A549 (cell line): ENCODE measurements at regions not wholly inside any gene's neighbourhood (a gene's known extent, or its start where the extent isn't known, plus 50 kb on each side); places are given as distances from the start of the nearest gene placed in this dataset.
"Not testable (repeated sequence)": the region's sequence is repeated elsewhere in the genome, so short reads cannot be mapped to it uniquely, and the experiment has no call there.

Source experiments
- ATAC-seq, 2 experiments: fragments of 200-7000 bp in 1 of 2; fragments of >200 bp in 1 of 2; cut with Nextera tagmentation in 1 of 2; cut with Tn5 transposase in 1 of 2; 3 replicates each; pipeline versions ENCODE4 v1.8.0 to v1.9.1; 2018 to 2020; ENCODE audit warnings: mild to moderate bottlenecking in 1 of 2, moderate library complexity in 1 of 2
- CTCF ChIA-PET: fragments of 300-600 bp; sonication (Branson Sonifier 250); formaldehyde crosslinking; extraction: SDS; loops from one replicate; lab custom pipeline; 2021; ENCODE audit warnings: antibody characterized with exemption, inconsistent platforms; lab: Yijun Ruan, JAX
- POLR2A ChIA-PET: fragments of 350-600 bp; formaldehyde crosslinking; extraction: SDS; loops from one replicate; lab custom pipeline; 2021; ENCODE audit warnings: antibody characterized with exemption, inconsistent platforms; lab: Yijun Ruan, JAX
- DNase-seq, 2 experiments: peaks; one replicate each; pipeline versions ENCODE4 v3.0.0 to v3.0.0-alpha.2; 2011 to 2016; ENCODE audit warnings: low read depth in 1 of 2, low spot score in 1 of 2
- FAIRE-seq: peaks from 2 replicates; lab custom pipeline; 2011; peaks lifted over from hg19 to GRCh38; lab: Jason Lieb, UNC
- H3K27ac ChIP-seq, 2 experiments: fragments of >200 bp; sonication (Bioruptor Twin); formaldehyde crosslinking; 3 replicates each; pipeline ENCODE4 v1.5.1; 2016 to 2017
- H3K4me1 ChIP-seq: fragments of >200 bp; sonication (Bioruptor Twin); formaldehyde crosslinking; 3 replicates; pipeline ENCODE4 v1.6.1; 2016
- H3K4me2 ChIP-seq: fragments of >200 bp; sonication (Bioruptor Twin); formaldehyde crosslinking; 3 replicates; pipeline ENCODE4 v1.6.1; 2016
- H3K4me3 ChIP-seq: fragments of >200 bp; sonication (Bioruptor Twin); formaldehyde crosslinking; 3 replicates; pipeline ENCODE4 v1.5.1; 2016
- H3K9me3 ChIP-seq: fragments of >200 bp; sonication (Bioruptor Twin); formaldehyde crosslinking; 3 replicates; pipeline ENCODE4 v1.6.1; 2016
- CBX8 ChIP-seq: fragments of 200-600 bp; sonication (generic); IDR thresholded peaks from 2 replicates; pipeline ENCODE4 v1.6.1; 2016
- CEBPB ChIP-seq, 2 experiments: fragments of >200 bp in 1 of 2; sonication (Bioruptor Twin) in 1 of 2; formaldehyde crosslinking in 1 of 2; IDR thresholded peaks; 2 replicates each; pipeline ENCODE4 v1.6.1; 2012 to 2016
- HOXA7 ChIP-seq: fragments of 250-450 bp; sonication (Bioruptor Pico); IDR thresholded peaks from 2 replicates; pipeline ENCODE4 v1.5.0; 2020; ENCODE audit warnings: mild to moderate bottlenecking, moderate library complexity
- JUNB ChIP-seq: fragments of >200 bp; sonication (Bioruptor Twin); formaldehyde crosslinking; IDR thresholded peaks from 2 replicates; pipeline ENCODE4 v1.6.1; 2016
- MAZ ChIP-seq: fragments of 150-350 bp; IDR thresholded peaks from 2 replicates; pipeline ENCODE4 v1.6.1; 2014; ENCODE audit warnings: antibody characterized with exemption, low read depth, low read length, borderline replicate concordance
- NPAS2 ChIP-seq: fragments of 250-450 bp; sonication (Bioruptor Pico); IDR thresholded peaks from 2 replicates; pipeline ENCODE4 v1.8.0; 2022; ENCODE audit warnings: mild to moderate bottlenecking, moderate library complexity, borderline replicate concordance
- POLR2A ChIP-seq: IDR thresholded peaks from 2 replicates; pipeline ENCODE4 v1.6.1; 2012; ENCODE audit warnings: mild to moderate bottlenecking, low read length
- SMC3 ChIP-seq: fragments of >200 bp; sonication (Bioruptor Twin); formaldehyde crosslinking; IDR thresholded peaks from 3 replicates; pipeline ENCODE4 v1.6.1; 2018; ENCODE audit warnings: inconsistent platforms
- SREBF2 ChIP-seq: fragments of 450-650 bp; IDR thresholded peaks from 2 replicates; pipeline ENCODE4 v1.6.1; 2014; ENCODE audit warnings: mild to moderate bottlenecking, moderate library complexity
- TFCP2L1 ChIP-seq: fragments of 250-450 bp; sonication (Bioruptor Pico); IDR thresholded peaks from 2 replicates; pipeline ENCODE4 v1.5.0; 2021; ENCODE audit warnings: mild to moderate bottlenecking
- ZC3H11A ChIP-seq: fragments of 450-650 bp; IDR thresholded peaks from 2 replicates; pipeline ENCODE4 v1.6.1; 2014; ENCODE audit warnings: antibody characterized with exemption, mild to moderate bottlenecking
- ZFP36 ChIP-seq: fragments of 450-650 bp; IDR thresholded peaks from 2 replicates; pipeline ENCODE4 v1.6.1; 2014; ENCODE audit warnings: borderline replicate concordance; ENCODE audit not compliant: partially characterized antibody
- WGBS: methylation state at CpG from one replicate; pipeline ENCODE4 v1.1.6; 2017; ENCODE audit errors: missing lambda C conversion rate; 5-methylcytosine and 5-hydroxymethylcytosine counted together
- TF ChIP-seq, protein P1 (sequence below): fragments of >200 bp; sonication (Bioruptor Twin); formaldehyde crosslinking; IDR thresholded peaks from 3 replicates; pipeline ENCODE4 v1.6.1; 2016
- TF ChIP-seq, protein P2 (sequence below): fragments of >200 bp; sonication (Bioruptor Twin); formaldehyde crosslinking; IDR thresholded peaks from 2 replicates; pipeline ENCODE4 v1.6.1; 2016
- TF ChIP-seq, protein P3 (sequence below): IDR thresholded peaks from 2 replicates; pipeline ENCODE4 v1.6.1; 2012
- TF ChIP-seq, protein P4 (sequence below): IDR thresholded peaks from 2 replicates; pipeline ENCODE4 v1.6.1; 2012; ENCODE audit warnings: low read depth, borderline replicate concordance
- TF ChIP-seq, protein P5 (sequence below): fragments of >200 bp; sonication (Bioruptor Twin); formaldehyde crosslinking; IDR thresholded peaks from 3 replicates; pipeline ENCODE4 v1.5.1; 2016

DNA sequence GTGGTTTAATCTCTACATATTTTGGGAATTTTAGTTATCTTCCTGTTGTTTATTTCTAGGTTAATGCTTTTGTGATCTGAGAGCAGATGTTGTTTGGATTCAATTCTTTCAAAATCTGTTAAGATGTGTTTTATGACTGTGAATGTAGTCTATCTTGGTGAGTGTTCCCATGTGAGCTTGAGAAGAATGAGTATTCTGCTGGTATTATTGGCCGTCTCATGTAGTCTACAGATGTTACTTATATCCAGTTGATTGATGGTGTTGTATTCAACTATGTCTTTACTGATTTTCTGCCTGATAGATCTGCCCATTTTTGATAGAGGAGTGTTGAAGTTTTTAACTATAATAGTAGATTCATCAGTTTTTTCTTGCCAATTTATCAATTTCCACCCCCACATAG is 141.4 kb upstream of the FOXP2 start:
- ATAC-seq (no peak), DNase-seq (no peak), FAIRE-seq (no peak)
- Histone ChIP-seq H3K9me3 (no peaks in the 10 kb centered on the region), H3K27ac (no peak overlapping the region), H3K4me1 (no peaks in the 10 kb centered on the region), H3K4me3 (no peak overlapping the region), H3K4me2 (no peak overlapping the region)
- TF ChIP-seq HOXA7 (CRISPR knock-in tag) = no peak
- TF ChIP-seq SMC3 = no peak
- TF ChIP-seq NPAS2 (CRISPR knock-in tag) = no peak
- TF ChIP-seq CBX8 = no peak
- ChIA-PET CTCF (interaction anchor here (0.6 kb wide), 1 partner anchor 105 kb away, joined by 3 read pairs; no protein-coding TSS in a partner anchor), POLR2A (no interaction called here)
- WGBS = 27% methylated on average over 1 of the region's 1 CpG

DNA sequence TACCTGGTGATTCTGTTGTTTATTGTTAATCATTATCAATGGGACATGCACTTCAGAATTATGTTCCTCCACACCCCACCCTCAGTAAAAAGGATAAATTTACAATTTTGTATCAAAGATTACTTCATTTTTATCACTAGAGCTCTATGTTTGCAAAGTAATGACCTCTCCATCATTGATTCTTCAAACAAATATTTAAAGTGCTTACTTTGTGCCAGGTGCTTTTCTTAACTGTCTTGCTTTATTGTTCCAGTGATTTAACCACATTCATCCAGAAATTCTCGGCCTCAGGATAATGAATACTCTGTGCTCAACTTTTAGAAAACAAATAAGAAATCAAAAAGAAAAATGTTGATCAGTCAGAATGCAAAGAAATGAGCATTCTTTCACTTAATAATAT is 144.9 kb upstream of the FOXP2 start:
- Histone ChIP-seq H3K4me2 (no peak overlapping the region), H3K9me3 (no peaks in the 10 kb centered on the region), H3K4me3 (no peak overlapping the region), H3K27ac (no peak overlapping the region), H3K4me1 (no peaks in the 10 kb centered on the region)
- no peak for FAIRE-seq
- CTCF ChIA-PET = no interaction called here
- ATAC-seq = no peak
- TF ChIP-seq JUNB (no peak), ZFP36 (no peak), TFCP2L1 (CRISPR knock-in tag) (no peak), SREBF2 (no peak), NPAS2 (CRISPR knock-in tag) (no peak)
- TF ChIP-seq, protein P1, sequence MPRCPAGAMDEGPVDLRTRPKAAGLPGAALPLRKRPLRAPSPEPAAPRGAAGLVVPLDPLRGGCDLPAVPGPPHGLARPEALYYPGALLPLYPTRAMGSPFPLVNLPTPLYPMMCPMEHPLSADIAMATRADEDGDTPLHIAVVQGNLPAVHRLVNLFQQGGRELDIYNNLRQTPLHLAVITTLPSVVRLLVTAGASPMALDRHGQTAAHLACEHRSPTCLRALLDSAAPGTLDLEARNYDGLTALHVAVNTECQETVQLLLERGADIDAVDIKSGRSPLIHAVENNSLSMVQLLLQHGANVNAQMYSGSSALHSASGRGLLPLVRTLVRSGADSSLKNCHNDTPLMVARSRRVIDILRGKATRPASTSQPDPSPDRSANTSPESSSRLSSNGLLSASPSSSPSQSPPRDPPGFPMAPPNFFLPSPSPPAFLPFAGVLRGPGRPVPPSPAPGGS = no peak
- TF ChIP-seq, protein P2, sequence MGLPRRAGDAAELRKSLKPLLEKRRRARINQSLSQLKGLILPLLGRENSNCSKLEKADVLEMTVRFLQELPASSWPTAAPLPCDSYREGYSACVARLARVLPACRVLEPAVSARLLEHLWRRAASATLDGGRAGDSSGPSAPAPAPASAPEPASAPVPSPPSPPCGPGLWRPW = no peak
- POLR2A ChIA-PET = no interaction called here
- 0% methylated on average over 1 of the region's 1 CpG for WGBS
- no peak for DNase-seq

DNA sequence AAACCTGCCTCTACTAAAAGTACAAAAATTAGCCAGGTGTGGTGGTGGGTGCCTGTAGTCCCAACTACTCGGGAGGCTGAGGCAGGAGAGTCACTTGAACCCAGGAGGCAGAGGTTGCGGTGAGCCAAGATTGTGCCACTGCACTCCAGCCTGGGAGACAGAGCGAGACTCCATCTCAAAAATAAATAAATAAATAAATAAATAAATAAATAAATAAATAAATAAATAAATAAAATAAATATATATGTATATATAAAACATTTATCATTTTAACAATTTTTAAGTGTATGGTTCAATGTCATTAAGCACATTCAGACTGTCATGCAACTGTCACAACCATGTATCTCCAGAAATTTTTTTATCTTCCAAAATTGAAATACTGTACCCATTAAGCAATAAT is 147.1 kb upstream of the FOXP2 start:
- H3K9me3 ChIP-seq, H3K4me2 ChIP-seq, FAIRE-seq, ATAC-seq, H3K4me1 ChIP-seq, POLR2A ChIA-PET, DNase-seq, H3K4me3 ChIP-seq, CTCF ChIA-PET, H3K27ac ChIP-seq: not testable (repeated sequence)
- peak; percentile 28 for TF ChIP-seq ZC3H11A
- WGBS = 39% methylated on average over 3 of the region's 3 CpGs

DNA sequence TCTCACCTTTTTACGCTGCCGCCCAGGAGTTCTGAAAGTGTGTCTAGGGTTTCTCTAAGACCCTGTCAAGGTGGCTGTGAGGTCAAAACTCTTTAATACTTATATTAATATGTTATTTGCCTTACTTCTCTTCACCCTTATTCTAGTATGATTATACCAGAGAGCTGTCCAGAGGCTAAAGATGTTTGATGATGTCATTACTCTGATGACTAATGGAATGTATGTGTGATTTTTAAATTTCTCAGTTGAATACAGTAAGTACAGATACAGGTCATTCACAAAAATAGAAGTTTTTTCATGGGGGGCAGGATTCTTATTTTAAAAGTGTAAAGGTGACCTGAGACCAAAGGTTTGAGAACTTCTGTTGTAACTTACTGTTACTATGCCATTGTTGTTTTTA is 150.6 kb upstream of the FOXP2 start:
- ChIA-PET CTCF (no interaction called here), POLR2A (no interaction called here)
- H3K9me3 ChIP-seq = no peaks in the 10 kb centered on the region
- ATAC-seq = no peak
- no peak overlapping the region for H3K4me3 ChIP-seq
- TF ChIP-seq, protein P3, sequence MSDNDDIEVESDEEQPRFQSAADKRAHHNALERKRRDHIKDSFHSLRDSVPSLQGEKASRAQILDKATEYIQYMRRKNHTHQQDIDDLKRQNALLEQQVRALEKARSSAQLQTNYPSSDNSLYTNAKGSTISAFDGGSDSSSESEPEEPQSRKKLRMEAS = no peak
- TF ChIP-seq, protein P4, sequence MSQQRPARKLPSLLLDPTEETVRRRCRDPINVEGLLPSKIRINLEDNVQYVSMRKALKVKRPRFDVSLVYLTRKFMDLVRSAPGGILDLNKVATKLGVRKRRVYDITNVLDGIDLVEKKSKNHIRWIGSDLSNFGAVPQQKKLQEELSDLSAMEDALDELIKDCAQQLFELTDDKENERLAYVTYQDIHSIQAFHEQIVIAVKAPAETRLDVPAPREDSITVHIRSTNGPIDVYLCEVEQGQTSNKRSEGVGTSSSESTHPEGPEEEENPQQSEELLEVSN = no peak
- TF ChIP-seq, protein P5, sequence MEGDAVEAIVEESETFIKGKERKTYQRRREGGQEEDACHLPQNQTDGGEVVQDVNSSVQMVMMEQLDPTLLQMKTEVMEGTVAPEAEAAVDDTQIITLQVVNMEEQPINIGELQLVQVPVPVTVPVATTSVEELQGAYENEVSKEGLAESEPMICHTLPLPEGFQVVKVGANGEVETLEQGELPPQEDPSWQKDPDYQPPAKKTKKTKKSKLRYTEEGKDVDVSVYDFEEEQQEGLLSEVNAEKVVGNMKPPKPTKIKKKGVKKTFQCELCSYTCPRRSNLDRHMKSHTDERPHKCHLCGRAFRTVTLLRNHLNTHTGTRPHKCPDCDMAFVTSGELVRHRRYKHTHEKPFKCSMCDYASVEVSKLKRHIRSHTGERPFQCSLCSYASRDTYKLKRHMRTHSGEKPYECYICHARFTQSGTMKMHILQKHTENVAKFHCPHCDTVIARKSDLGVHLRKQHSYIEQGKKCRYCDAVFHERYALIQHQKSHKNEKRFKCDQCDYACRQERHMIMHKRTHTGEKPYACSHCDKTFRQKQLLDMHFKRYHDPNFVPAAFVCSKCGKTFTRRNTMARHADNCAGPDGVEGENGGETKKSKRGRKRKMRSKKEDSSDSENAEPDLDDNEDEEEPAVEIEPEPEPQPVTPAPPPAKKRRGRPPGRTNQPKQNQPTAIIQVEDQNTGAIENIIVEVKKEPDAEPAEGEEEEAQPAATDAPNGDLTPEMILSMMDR = no peak
- TF ChIP-seq POLR2A = no peak
- no peak for TF ChIP-seq CEBPB (IDR thresholded peaks at IDR 0.05)
- no peak for TF ChIP-seq MAZ
- no peaks in the 10 kb centered on the region for H3K4me1 ChIP-seq
- H3K27ac ChIP-seq = no peak overlapping the region
- no peak for DNase-seq
- no peak overlapping the region for H3K4me2 ChIP-seq
- 56% methylated on average over 2 of the region's 2 CpGs for WGBS
- no peak for FAIRE-seq
